GM19467 (cell line): ENCODE measurements at regions not wholly inside any gene's neighbourhood (a gene's known extent, or its start where the extent isn't known, plus 50 kb on each side); places are given as distances from the start of the nearest gene placed in this dataset.

Experiments
- ATAC-seq: cut with Tn5 transposase; IDR thresholded peaks from one replicate; pipeline ENCODE4 v1.9.1; 2021; ENCODE audit warnings: mild to moderate bottlenecking, moderate library complexity; ENCODE audit not compliant: unreplicated experiment

GRCh38 chr6:147805155-147805554, 296.7 kb downstream of the SAMD5 start:
- no peak for ATAC-seq

DNA sequence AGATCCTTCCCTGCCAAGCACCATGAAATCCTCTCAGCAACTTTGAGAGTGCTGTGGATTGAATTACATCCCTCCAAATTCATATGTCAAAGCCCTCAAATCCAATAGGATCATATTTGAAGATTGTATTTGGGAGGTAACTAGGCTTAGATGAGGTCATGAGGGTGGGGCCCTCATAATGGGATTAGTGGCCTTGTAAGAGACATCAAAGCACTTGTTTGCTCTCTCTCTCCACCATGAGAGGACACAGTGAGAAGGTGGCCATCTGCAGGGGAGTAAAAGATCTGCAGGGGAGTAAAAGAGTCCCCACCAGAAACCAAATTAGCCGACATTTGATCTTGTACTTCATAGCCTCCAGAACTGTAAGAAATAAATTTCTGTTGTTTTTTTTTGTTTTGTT, 298.2 kb downstream of the SAMD5 start:
- ATAC-seq = no peak

DNA sequence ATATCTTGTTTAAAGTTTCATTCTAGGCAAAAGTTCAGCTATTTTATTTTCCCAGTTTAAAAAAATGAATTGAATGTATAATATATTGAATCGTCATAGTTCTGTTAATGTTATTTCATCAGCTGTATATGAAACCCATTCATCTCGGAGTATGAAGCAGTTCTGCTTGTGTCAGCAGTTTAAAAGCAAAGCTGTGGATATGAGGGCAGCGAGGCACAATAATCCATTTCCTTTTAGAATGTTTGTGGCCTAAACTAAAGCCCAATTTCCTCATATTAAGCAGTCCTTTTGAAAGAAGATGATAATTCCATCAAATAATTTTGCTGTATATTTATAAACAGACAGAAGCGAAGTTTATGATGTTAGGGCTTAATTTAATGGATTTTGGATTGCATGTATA, 300.1 kb downstream of the SAMD5 start:
- ATAC-seq = no peak

DNA sequence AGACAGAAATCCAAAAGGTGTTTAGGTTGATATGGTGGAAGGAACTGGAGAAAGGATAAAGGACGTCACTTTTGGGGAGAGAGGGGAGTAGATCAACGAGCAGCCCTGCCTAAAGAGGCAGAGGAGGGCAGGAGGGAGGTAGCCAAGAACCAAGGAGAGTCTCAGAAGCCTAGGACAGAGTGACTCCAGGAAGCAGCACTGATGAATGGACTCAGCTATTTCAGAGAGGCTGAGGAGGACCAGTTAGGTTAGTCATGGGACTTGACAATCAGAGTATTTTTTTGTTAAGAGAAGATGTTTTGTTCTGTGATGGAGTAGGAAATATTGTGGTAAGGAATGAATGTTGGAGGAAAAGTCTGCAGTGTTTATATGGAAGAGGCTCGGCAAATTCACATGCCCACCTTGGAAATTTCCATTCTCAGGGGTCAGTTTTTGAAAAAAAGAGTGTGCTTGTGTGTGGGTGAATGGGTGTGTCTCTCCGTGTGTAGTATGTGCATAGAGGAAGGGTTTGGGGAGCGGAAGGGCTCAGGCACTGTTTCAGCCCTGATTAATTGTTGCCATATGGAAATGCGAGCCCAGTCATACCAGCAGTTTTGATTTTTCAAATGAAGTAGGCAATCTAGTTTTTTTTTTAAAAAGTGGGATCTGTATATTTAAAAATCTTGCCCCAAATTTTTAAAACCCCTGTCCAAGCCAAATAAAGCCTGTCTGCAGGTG, 303.6 kb downstream of the SAMD5 start:
- no peak for ATAC-seq

DNA sequence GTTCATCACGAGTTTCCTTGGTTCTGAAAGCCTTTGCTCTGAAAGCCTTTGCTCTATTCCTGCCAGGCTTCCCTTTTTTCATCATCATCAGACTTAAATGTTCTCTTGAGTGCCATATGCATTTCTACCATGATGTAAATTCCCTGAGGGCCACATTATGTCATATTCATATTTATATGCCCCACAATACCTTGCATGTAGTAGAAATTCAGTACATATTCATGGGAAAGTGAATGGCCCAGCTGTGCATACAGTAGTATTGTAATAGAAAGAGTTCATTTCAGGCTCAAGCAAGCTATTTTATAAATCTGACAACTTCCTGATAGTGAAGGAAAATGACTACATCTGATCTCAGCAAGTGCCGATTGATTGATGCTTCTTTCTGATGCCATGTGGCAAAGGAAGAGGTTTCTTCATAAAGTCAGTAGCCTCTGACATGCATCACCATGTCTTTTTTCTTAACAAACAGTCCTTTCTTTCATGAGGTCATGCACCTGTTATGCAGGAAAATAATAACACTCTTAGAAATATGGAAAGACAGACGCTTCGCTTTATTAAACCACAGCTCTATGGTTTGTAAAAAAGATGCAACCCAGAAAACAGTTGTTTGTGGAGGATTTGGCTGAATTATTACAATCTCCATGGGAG, 308.7 kb downstream of the SAMD5 start:
- ATAC-seq = no peak

DNA sequence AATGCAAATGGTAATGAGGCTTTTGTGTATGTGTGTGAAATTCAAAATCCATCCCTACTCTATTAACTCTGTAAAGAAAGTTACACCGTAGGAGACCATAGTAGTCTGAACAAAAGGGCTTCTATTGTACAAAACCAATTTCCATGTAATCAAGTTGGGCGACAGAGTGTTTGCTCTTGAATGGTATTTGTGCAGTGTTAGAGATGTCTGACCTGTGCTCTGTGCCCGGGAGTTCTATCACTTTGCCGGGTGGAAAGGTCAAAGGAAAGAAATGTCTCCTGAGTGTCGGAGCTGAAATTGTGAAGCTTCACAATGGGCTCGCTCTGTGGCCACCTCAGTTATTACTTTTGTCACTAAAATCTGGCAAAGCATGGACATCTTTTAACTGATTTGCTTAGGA, 312.0 kb downstream of the SAMD5 start:
- ATAC-seq = no peak

- no peak for ATAC-seq
These were observed 312.9 kb downstream of the SAMD5 start for GRCh38 chr6:147821295-147821897.

- no peak for ATAC-seq
These were observed 315.4 kb downstream of the SAMD5 start for GRCh38 chr6:147823936-147824335.

- no peak for ATAC-seq
These were observed 317.4 kb downstream of the SAMD5 start for GRCh38 chr6:147825848-147826247.

DNA sequence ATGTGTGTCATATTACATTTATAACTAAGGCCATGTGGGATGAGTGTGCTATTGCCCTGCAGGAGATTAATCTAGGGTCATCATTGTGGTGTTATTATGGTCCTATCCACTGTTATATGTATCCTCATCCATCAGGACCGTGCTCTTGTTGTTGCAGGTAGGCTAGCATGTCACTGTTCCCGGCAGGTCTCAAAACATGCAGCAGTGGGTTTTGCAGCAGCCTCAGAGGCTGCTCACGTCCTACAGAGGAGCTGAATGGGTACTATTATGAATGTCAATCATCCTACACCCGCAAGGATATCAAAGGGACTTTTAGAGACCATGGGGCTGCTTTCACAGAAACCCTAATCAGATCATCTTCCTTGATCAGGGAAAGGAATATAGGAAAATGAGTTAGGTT, 318.2 kb downstream of the SAMD5 start:
- ATAC-seq = no peak

- ATAC-seq = no peak
These were observed 320.9 kb downstream of the SAMD5 start for GRCh38 chr6:147829418-147829817.

GRCh38 chr6:147829835-147830234, 321.3 kb downstream of the SAMD5 start:
- ATAC-seq = no peak

- no peak for ATAC-seq
These were observed 322.9 kb downstream of the SAMD5 start for GRCh38 chr6:147831356-147831755.

- no peak for ATAC-seq
These were observed 325.1 kb downstream of the SAMD5 start for GRCh38 chr6:147833607-147834006.

- no peak for ATAC-seq
These were observed 325.7 kb downstream of the SAMD5 start for GRCh38 chr6:147834084-147834776.

DNA sequence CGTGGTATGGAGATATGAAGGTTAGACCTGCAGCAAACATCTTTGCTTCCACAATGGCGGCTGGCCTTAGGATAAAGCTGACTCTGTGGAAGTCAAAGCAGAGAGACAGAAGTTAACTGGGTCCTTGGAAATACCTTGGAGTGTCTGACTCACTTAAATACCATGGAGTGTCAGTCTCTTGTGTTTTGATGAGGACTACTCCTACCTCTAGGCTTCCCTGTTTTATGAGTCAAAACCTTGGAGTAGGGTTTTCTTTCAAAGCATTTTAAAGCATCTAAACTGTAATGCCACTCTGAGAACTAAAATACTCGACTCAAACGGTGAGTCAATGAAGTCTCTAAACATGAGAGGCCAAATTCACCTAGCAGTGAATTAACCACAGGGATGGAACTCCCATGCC, 329.1 kb downstream of the SAMD5 start:
- ATAC-seq = no peak

DNA sequence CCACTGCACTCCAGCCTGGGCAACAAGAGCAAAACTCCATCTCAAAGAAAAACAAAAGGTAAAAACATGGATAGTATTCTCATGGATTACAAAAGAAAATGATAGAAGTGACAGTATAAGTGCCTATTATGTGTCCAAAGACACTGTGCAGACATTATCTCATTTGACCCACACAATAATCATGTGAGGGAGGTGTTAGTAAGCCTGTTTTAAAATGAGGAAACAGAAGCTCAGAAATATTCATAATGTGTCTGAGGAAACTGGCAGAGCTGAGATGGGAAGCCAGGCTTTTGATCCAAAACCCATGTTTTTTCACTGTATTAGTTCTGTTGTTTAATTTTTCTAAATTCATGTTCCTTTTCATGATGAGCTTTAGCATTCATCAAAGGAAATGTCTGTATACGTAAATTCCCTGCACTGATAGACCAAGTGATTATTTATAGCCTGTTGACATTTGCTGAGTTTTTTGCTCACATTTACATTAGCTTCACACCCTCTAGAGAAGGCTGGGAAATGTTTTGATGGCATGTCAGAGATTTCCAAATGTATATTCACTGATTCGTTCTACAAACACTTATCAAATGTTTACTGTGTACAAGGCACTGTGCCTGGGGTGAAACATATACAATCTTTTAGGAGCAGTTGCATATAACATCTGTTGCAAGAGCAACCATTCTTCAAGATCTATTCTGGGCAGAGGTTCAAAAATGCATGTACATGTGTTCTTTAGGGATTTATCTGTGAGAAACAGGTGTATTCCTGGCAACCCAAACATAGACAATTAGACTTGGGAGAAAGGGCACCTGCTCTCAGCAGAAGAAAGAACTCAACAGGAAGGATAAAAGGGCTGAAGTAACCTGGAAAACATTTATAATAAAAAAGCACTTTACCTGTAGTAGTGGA, 331.5 kb downstream of the SAMD5 start:
- no peak for ATAC-seq

DNA sequence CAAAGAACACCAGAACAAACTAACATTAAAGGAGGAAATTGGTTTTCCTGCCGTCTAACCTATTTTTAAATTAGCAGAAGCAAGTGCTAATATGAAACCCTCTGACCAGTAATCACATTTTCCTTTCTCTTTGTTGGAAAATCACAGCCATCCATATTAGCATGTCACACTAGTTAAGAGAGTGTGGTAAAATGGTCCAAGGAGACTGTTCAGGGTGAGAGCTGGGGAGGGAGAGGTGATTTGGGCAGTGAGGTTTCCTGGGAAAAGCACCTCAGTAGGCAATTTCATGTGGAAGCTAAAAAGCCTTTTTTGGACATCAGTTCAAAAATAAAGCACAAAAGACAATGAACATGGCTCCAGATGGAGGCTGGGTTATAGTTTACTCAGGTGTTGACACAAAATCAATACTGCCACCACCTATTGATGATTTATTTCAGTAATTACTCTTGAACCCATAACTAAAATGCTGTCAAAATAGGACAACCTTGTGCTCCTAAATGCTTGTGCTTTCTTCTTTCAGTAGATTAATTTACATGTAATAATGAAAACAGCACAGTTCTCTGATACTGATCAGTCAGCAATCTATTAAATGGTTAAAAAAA, 333.2 kb downstream of the SAMD5 start:
- ATAC-seq = no peak

- no peak for ATAC-seq
These were observed 341.2 kb downstream of the SAMD5 start for GRCh38 chr6:147849401-147850330.
